ENCODE measurements at regions not wholly inside any gene's neighbourhood (a gene's known extent, or its start where the extent isn't known, plus 50 kb on each side); places are given as distances from the start of the nearest gene placed in this dataset.

DNA sequence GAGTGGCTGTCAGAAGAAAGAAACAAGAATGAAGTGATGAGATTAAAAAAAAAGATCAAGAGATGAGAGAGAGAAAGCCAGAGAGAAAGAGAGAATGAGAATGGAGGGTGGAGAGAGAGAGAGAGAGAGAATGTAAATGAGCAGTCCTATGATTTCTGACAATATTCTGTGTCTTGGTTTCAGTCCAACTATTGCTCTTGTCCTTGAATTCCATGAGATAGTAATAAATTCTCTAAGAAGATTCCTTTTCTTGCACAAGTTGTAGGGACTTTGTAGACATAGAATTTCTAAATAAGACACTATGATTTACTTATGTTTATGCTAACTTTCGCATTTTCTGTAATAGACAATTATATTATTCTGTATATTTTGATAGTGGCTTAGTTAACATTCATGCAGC is 149.6 kb upstream of the CTSO start:
- TF ChIP-seq, protein P1, sequence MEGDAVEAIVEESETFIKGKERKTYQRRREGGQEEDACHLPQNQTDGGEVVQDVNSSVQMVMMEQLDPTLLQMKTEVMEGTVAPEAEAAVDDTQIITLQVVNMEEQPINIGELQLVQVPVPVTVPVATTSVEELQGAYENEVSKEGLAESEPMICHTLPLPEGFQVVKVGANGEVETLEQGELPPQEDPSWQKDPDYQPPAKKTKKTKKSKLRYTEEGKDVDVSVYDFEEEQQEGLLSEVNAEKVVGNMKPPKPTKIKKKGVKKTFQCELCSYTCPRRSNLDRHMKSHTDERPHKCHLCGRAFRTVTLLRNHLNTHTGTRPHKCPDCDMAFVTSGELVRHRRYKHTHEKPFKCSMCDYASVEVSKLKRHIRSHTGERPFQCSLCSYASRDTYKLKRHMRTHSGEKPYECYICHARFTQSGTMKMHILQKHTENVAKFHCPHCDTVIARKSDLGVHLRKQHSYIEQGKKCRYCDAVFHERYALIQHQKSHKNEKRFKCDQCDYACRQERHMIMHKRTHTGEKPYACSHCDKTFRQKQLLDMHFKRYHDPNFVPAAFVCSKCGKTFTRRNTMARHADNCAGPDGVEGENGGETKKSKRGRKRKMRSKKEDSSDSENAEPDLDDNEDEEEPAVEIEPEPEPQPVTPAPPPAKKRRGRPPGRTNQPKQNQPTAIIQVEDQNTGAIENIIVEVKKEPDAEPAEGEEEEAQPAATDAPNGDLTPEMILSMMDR (conservative IDR thresholded peaks at IDR 0.05): no peak
- TF ChIP-seq EZH2 (IDR thresholded peaks at IDR 0.05; ENCODE audit: low read depth): no peak
